Stomach (tissue), 4 donors: ENCODE measurements at regions not wholly inside any gene's neighbourhood (a gene's known extent, or its start where the extent isn't known, plus 50 kb on each side); places are given as distances from the start of the nearest gene placed in this dataset.

Source experiments
- CTCF ChIP-seq, 7 experiments: fragments of 450-650 bp in 4 of 7; fragments of 200-600 bp in 3 of 7; sonication (generic) in 3 of 7; IDR thresholded peaks; one replicate each; pipeline ENCODE4 v1.5.1; 2016 to 2019; ENCODE audit warnings: antibody characterized with exemption in 7 of 7, control low read depth in 2 of 7, mild to moderate bottlenecking in 1 of 7
- POLR2A ChIP-seq, 4 donors: fragments of 450-650 bp; IDR thresholded peaks; one replicate each; pipeline ENCODE4 v1.6.1; 2016; ENCODE audit warnings: antibody characterized with exemption in 4 of 4, control low read depth in 2 of 4, mild to moderate bottlenecking in 1 of 4, moderate library complexity in 1 of 4
- POLR2AphosphoS5 ChIP-seq, 3 donors: sonication (generic); formaldehyde crosslinking; IDR thresholded peaks; one replicate each; pipeline ENCODE4 v1.6.1; 2016; ENCODE audit warnings: antibody characterized with exemption in 3 of 3

GRCh38 chrX:6748595-6748994, 213.7 kb upstream of the VCX3A start:
- TF ChIP-seq CTCF (IDR thresholded peaks at IDR 0.05), result no peak
- TF ChIP-seq POLR2A (IDR thresholded peaks at IDR 0.05), result no peak
- no peak for TF ChIP-seq POLR2AphosphoS5 (IDR thresholded peaks at IDR 0.05)
